ENCODE measurements at regions not wholly inside any gene's neighbourhood (a gene's known extent, or its start where the extent isn't known, plus 50 kb on each side); places are given as distances from the start of the nearest gene placed in this dataset.

DNA sequence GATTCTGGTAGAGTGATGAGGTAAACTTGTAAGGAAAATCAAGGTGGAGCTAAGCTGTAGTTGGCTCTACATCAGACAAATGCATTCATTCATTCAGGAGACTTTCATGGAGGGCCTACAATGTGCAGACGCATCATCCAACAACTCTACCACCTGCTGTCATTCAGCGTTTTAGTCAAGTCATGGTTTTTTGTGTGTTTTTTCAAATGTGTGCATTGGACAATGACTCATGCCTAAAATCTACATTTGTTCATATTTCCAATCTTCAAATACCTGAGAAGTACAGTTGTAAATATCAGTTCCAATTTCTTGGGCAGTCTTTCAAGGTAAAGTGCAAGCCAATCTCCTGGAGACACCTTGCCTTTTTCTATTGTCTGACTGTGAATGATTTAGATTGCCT, 108.0 kb upstream of the LGALSL start:
- no peak overlapping the region for H3K27ac Mint-ChIP-seq
- H3K4me3 Mint-ChIP-seq: no peak overlapping the region
- no peak for DNase-seq

DNA sequence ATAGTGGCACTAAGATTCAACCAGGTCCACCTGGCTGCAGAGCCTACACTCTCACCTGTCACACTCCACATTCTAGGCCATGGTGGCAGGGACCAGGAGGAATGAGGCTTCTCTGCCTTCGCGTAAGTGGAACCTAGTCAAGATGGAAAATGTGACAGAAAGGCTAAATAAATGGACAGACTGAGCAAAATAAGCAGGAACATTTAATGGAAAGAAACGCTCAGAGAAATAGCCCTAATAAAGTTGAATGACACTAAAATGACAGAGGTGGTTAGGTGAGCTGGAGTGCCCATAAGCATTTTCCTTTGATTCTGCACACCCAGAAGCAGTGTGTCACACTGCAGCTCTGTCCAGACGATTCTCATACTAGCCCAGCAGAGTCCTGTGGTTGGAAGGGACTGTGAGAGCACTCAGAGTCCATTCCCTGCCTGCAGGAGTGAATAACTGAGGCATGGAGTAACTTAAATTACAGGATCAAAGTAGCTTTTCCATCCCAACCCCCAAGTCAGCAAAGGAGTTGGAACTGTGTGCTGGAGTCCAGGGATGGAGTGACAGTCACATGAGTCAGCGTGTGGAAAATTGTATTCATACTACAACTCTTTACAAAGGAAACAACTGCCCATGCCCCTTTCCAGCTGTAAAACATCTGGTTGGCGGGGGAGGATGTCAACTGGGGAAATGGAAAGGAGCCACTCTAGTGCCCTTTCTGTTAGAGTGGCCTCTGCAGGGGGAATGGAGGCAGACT, 105.4 kb upstream of the LGALSL start:
- H3K4me1 Mint-ChIP-seq: peaks cover 21% of the 10 kb centered on the region
- peaks cover 20% of the 10 kb centered on the region for H3K9me3 Mint-ChIP-seq
- H3K27ac Mint-ChIP-seq: no peak overlapping the region
- no peak for DNase-seq
- H3K4me3 Mint-ChIP-seq: no peak overlapping the region
- H3K36me3 Mint-ChIP-seq (ENCODE audit: low read depth): no peaks in the 10 kb centered on the region
- H3K27me3 Mint-ChIP-seq (ENCODE audit: low read depth, poor library complexity): peaks cover 4% of the 10 kb centered on the region
- TF ChIP-seq, protein P1, sequence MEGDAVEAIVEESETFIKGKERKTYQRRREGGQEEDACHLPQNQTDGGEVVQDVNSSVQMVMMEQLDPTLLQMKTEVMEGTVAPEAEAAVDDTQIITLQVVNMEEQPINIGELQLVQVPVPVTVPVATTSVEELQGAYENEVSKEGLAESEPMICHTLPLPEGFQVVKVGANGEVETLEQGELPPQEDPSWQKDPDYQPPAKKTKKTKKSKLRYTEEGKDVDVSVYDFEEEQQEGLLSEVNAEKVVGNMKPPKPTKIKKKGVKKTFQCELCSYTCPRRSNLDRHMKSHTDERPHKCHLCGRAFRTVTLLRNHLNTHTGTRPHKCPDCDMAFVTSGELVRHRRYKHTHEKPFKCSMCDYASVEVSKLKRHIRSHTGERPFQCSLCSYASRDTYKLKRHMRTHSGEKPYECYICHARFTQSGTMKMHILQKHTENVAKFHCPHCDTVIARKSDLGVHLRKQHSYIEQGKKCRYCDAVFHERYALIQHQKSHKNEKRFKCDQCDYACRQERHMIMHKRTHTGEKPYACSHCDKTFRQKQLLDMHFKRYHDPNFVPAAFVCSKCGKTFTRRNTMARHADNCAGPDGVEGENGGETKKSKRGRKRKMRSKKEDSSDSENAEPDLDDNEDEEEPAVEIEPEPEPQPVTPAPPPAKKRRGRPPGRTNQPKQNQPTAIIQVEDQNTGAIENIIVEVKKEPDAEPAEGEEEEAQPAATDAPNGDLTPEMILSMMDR (IDR thresholded peaks at IDR 0.05): no peak

More for the DNA sequence above, 108.0 kb upstream of the LGALSL start:
- Mint-ChIP-seq H3K4me1 (peaks cover 21% of the 10 kb centered on the region), H3K9me3 (no peaks in the 10 kb centered on the region), H3K36me3 (ENCODE audit: low read depth) (no peaks in the 10 kb centered on the region), H3K27me3 (ENCODE audit: low read depth, poor library complexity) (no peaks in the 10 kb centered on the region)
- TF ChIP-seq, protein P1 (IDR thresholded peaks at IDR 0.05): no peak

DNA sequence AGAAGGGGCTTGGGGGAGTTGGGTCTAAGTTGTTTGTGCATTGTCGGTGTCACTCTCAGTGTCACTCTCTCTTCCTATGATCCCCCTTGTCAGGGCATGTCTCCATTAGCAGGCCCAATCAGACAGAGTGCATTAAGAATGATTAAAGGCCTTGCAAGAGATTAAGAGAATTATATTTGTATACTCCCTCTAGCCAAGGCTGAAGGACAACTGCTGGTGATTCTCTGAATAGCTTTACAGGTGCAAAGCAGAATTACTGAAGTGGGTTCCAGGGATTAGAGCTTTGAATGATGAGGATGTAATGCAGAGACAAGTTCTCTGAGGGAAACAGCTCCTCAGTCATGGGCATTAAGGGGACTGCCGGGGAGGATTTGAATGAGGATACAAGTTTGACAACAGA, 104.8 kb upstream of the LGALSL start:
- Mint-ChIP-seq H3K4me3 (no peak overlapping the region), H3K4me1 (peaks cover 21% of the 10 kb centered on the region), H3K27ac (no peak overlapping the region), H3K36me3 (ENCODE audit: low read depth) (no peaks in the 10 kb centered on the region), H3K9me3 (peaks cover 20% of the 10 kb centered on the region), H3K27me3 (ENCODE audit: low read depth, poor library complexity) (peaks cover 4% of the 10 kb centered on the region)
- no peak for DNase-seq
- TF ChIP-seq, protein P1 (IDR thresholded peaks at IDR 0.05): no peak

DNA sequence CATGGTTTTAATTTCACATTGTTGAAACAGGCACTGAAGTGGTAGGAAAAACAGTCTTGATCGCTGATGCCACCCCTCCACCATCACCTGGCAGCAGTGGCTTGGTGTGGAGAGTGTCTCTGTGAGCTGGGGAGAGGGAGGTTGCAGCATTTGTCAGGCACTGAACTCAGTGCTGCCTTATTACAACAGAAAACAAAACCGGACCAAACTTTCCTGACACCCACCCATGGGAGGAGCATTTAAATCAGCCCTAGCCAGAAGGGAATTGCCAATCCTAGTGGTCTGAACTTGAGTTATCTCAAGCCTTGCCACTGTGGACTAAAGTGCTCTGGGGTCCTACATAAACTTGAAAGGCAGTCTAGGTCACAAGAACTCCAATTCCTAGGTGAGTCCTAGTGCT, 103.0 kb upstream of the LGALSL start:
- H3K27ac Mint-ChIP-seq: no peak overlapping the region
- peaks cover 14% of the 10 kb centered on the region for H3K4me1 Mint-ChIP-seq
- peaks cover 20% of the 10 kb centered on the region for H3K9me3 Mint-ChIP-seq
- DNase-seq: no peak
- no peaks in the 10 kb centered on the region for H3K36me3 Mint-ChIP-seq (ENCODE audit: low read depth)
- TF ChIP-seq, protein P1 (IDR thresholded peaks at IDR 0.05): no peak
- no peak overlapping the region for H3K4me3 Mint-ChIP-seq
- H3K27me3 Mint-ChIP-seq (ENCODE audit: low read depth, poor library complexity): peaks cover 5% of the 10 kb centered on the region

DNA sequence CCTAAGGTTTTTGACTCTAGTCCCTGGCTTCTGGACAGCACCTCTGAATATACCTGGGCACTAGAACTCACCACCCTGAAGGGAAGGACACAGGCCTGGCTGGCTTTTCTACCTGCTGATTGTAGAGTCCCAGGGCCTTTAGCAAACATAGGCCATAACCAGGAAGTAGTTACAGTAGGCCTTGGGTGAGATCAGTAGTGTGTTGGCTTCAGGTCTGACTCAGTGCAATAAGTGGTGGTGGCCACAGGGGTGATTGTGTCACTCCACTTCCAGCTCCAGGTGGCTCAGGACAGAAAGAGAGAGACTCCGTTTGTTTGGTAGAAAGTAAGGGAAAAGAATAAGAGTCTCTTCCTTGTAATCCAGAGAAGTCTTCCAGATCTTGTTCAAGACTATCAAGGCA, 101.7 kb upstream of the LGALSL start:
- Mint-ChIP-seq H3K27ac (no peak overlapping the region), H3K27me3 (ENCODE audit: low read depth, poor library complexity) (peaks cover 13% of the 10 kb centered on the region), H3K9me3 (peaks cover 20% of the 10 kb centered on the region), H3K4me3 (no peak overlapping the region), H3K36me3 (ENCODE audit: low read depth) (no peaks in the 10 kb centered on the region), H3K4me1 (peaks cover 22% of the 10 kb centered on the region)
- no peak for DNase-seq
- TF ChIP-seq, protein P1 (IDR thresholded peaks at IDR 0.05): no peak
